ENCODE measurements at regions not wholly inside any gene's neighbourhood (a gene's known extent, or its start where the extent isn't known, plus 50 kb on each side); places are given as distances from the start of the nearest gene placed in this dataset.

- TF ChIP-seq SPI1 (IDR thresholded peaks at IDR 0.05; ENCODE audit: borderline replicate concordance, low read depth) (no peak), CTCF (IDR thresholded peaks at IDR 0.05; ENCODE audit: insufficient read depth, low read length) (no peak), POLR2AphosphoS5 (IDR thresholded peaks at IDR 0.05; ENCODE audit: low read depth) (no peak), GABPA (IDR thresholded peaks at IDR 0.05; ENCODE audit: low read depth) (no peak)
- TF ChIP-seq, protein P1, sequence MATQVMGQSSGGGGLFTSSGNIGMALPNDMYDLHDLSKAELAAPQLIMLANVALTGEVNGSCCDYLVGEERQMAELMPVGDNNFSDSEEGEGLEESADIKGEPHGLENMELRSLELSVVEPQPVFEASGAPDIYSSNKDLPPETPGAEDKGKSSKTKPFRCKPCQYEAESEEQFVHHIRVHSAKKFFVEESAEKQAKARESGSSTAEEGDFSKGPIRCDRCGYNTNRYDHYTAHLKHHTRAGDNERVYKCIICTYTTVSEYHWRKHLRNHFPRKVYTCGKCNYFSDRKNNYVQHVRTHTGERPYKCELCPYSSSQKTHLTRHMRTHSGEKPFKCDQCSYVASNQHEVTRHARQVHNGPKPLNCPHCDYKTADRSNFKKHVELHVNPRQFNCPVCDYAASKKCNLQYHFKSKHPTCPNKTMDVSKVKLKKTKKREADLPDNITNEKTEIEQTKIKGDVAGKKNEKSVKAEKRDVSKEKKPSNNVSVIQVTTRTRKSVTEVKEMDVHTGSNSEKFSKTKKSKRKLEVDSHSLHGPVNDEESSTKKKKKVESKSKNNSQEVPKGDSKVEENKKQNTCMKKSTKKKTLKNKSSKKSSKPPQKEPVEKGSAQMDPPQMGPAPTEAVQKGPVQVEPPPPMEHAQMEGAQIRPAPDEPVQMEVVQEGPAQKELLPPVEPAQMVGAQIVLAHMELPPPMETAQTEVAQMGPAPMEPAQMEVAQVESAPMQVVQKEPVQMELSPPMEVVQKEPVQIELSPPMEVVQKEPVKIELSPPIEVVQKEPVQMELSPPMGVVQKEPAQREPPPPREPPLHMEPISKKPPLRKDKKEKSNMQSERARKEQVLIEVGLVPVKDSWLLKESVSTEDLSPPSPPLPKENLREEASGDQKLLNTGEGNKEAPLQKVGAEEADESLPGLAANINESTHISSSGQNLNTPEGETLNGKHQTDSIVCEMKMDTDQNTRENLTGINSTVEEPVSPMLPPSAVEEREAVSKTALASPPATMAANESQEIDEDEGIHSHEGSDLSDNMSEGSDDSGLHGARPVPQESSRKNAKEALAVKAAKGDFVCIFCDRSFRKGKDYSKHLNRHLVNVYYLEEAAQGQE (IDR thresholded peaks at IDR 0.05; ENCODE audit: insufficient replicate concordance, low read depth): no peak
- no peak overlapping the region for H3K4me3 ChIP-seq (replicated peaks; ENCODE audit: insufficient read depth, low read length)
- no peak overlapping the region for H3K27ac ChIP-seq (replicated peaks)
- no peaks in the 10 kb centered on the region for H3K27me3 ChIP-seq (ENCODE audit: insufficient read depth, poor library complexity, severe bottlenecking)
- DNase-seq (ENCODE audit: low read depth in 1 of 2, low spot score in 1 of 2): no peak
Observed at GRCh38 chr1:98172022-98172421, 251.2 kb upstream of the DPYD start.

DNA sequence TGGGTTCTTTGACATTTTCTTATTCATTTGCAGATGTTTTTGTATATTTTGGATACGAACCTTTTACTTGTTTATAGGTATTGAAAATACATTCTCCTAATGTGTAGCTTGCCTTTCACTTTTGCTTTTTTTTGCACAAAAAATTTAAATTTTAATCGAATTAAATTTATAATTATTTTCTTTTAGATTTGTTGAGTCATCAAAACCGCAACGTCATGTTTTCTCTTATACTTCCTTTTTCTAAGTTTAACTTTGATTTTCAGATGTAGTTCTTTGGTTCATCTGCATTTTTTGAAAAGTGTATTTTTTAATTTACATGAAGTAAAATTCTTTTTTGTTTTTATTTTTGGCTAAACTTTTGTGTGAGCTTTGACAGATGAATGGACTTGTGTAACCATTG lies 243.7 kb upstream of the DPYD start:
- Histone ChIP-seq H3K27ac (replicated peaks) (no peak overlapping the region), H3K4me3 (replicated peaks; ENCODE audit: insufficient read depth, low read length) (no peak overlapping the region), H3K27me3 (ENCODE audit: insufficient read depth, poor library complexity, severe bottlenecking) (no peaks in the 10 kb centered on the region)
- no peak for TF ChIP-seq GABPA (IDR thresholded peaks at IDR 0.05; ENCODE audit: low read depth)
- TF ChIP-seq CTCF (IDR thresholded peaks at IDR 0.05; ENCODE audit: insufficient read depth, low read length): no peak
- no peak for TF ChIP-seq POLR2AphosphoS5 (IDR thresholded peaks at IDR 0.05; ENCODE audit: low read depth)
- TF ChIP-seq, protein P1 (IDR thresholded peaks at IDR 0.05; ENCODE audit: insufficient replicate concordance, low read depth): no peak
- TF ChIP-seq SPI1 (IDR thresholded peaks at IDR 0.05; ENCODE audit: borderline replicate concordance, low read depth): no peak
- no peak for DNase-seq (ENCODE audit: low read depth in 1 of 2, low spot score in 1 of 2)

- Histone ChIP-seq H3K4me3 (replicated peaks; ENCODE audit: insufficient read depth, low read length) (no peak overlapping the region), H3K27me3 (ENCODE audit: insufficient read depth, poor library complexity, severe bottlenecking) (no peaks in the 10 kb centered on the region), H3K27ac (replicated peaks) (no peak overlapping the region)
- DNase-seq (ENCODE audit: low read depth in 1 of 2, low spot score in 1 of 2): no peak
- TF ChIP-seq GABPA (IDR thresholded peaks at IDR 0.05; ENCODE audit: low read depth) (no peak), POLR2AphosphoS5 (IDR thresholded peaks at IDR 0.05; ENCODE audit: low read depth) (no peak), CTCF (IDR thresholded peaks at IDR 0.05; ENCODE audit: insufficient read depth, low read length) (no peak), SPI1 (IDR thresholded peaks at IDR 0.05; ENCODE audit: borderline replicate concordance, low read depth) (no peak)
- TF ChIP-seq, protein P1 (IDR thresholded peaks at IDR 0.05; ENCODE audit: insufficient replicate concordance, low read depth): no peak
Observed at GRCh38 chr1:98157524-98158313, 236.9 kb upstream of the DPYD start.
